GM23338 (cell line): ENCODE measurements at regions not wholly inside any gene's neighbourhood (a gene's known extent, or its start where the extent isn't known, plus 50 kb on each side); places are given as distances from the start of the nearest gene placed in this dataset.

ENCODE experiments used
- ATAC-seq: fragments of 200-7000 bp; cut with Tn5 transposase; 3 replicates; pipeline ENCODE4 v1.9.1; 2020
- DNase-seq: peaks from one replicate; pipeline ENCODE4 v3.0.0-alpha.2; 2015; ENCODE audit warnings: low spot score
- H2AFZ ChIP-seq: fragments of 200-600 bp; sonication (generic); 2 replicates; pipeline ENCODE4 v1.8.0; 2016; ENCODE audit warnings: antibody characterized with exemption, mild to moderate bottlenecking, moderate library complexity
- H3F3A ChIP-seq: fragments of 200-600 bp; sonication (generic); replicated peaks from 2 replicates; pipeline ENCODE4 v1.8.0; 2017; ENCODE audit warnings: antibody characterized with exemption, mixed run types, low read depth
- H3K27ac ChIP-seq: fragments of 200-600 bp; sonication (generic); 2 replicates; pipeline ENCODE4 v1.6.1; 2016; ENCODE audit warnings: low read depth
- H3K27me3 ChIP-seq: fragments of 200-600 bp; sonication (generic); 2 replicates; pipeline ENCODE4 v1.8.0; 2016; ENCODE audit warnings: mild to moderate bottlenecking, mixed run types, moderate library complexity; ENCODE audit not compliant: insufficient read depth
- H3K36me3 ChIP-seq: fragments of 200-600 bp; sonication (generic); 2 replicates; pipeline ENCODE4 v1.8.0; 2016; ENCODE audit warnings: mild to moderate bottlenecking; ENCODE audit not compliant: insufficient read depth
- H3K4me1 ChIP-seq: fragments of 200-600 bp; sonication (generic); 2 replicates; pipeline ENCODE4 v1.8.0; 2016; ENCODE audit warnings: mild to moderate bottlenecking, moderate library complexity; ENCODE audit not compliant: insufficient read depth
- H3K4me2 ChIP-seq: fragments of 200-600 bp; sonication (generic); 2 replicates; pipeline ENCODE4 v1.7.1; 2017; ENCODE audit warnings: mixed run types
- H3K4me3 ChIP-seq: fragments of 200-600 bp; sonication (generic); 2 replicates; pipeline ENCODE4 v1.6.1; 2016; ENCODE audit warnings: mixed run types
- H3K79me2 ChIP-seq: fragments of 200-600 bp; sonication (generic); replicated peaks from 2 replicates; pipeline ENCODE4 v1.8.0; 2017; ENCODE audit warnings: mild to moderate bottlenecking; ENCODE audit not compliant: insufficient read depth
- H3K9me2 ChIP-seq: fragments of 200-600 bp; sonication (generic); 2 replicates; pipeline ENCODE4 v1.8.0; 2017; ENCODE audit not compliant: insufficient read depth
- H4K20me1 ChIP-seq: fragments of 200-600 bp; sonication (generic); replicated peaks from 2 replicates; pipeline ENCODE4 v1.8.0; 2017; ENCODE audit warnings: mild to moderate bottlenecking; ENCODE audit not compliant: insufficient read depth
- H3K27ac Mint-ChIP-seq: 2 replicates; pipeline ENCODE4 v1.8.0; 2020; ENCODE audit warnings: inconsistent platforms, mild to moderate bottlenecking, moderate library complexity, mixed read lengths
- H3K27me3 Mint-ChIP-seq: 3 replicates; pipeline ENCODE4 v1.8.0; 2022; ENCODE audit warnings: low read depth, mild to moderate bottlenecking, moderate library complexity, mixed read lengths, inconsistent platforms; ENCODE audit not compliant: insufficient read depth, poor library complexity
- H3K36me3 Mint-ChIP-seq: 3 replicates; pipeline ENCODE4 v1.8.0; 2021; ENCODE audit warnings: low read depth, mild to moderate bottlenecking, inconsistent platforms, moderate library complexity, mixed read lengths
- H3K4me1 Mint-ChIP-seq: 3 replicates; pipeline ENCODE4 v1.8.0; 2020; ENCODE audit warnings: mild to moderate bottlenecking, inconsistent platforms, mixed read lengths
- H3K4me3 Mint-ChIP-seq: 3 replicates; pipeline ENCODE4 v1.8.0; 2021; ENCODE audit warnings: moderate library complexity, mild to moderate bottlenecking, inconsistent platforms, mixed read lengths
- H3K9me3 Mint-ChIP-seq: 3 replicates; pipeline ENCODE4 v1.8.0; 2020; ENCODE audit warnings: moderate library complexity, mild to moderate bottlenecking, inconsistent platforms, mixed read lengths
- CREB1 ChIP-seq: fragments of 250-450 bp; sonication (Bioruptor Pico); IDR thresholded peaks from 2 replicates; pipeline ENCODE4 v1.5.0; 2020; ENCODE audit warnings: low read depth, mild to moderate bottlenecking, moderate library complexity
- ETS1 ChIP-seq: IDR thresholded peaks from 2 replicates; pipeline ENCODE4 v1.6.1; 2016; ENCODE audit warnings: antibody characterized with exemption
- EZH2 ChIP-seq: fragments of 200-600 bp; sonication (generic); IDR thresholded peaks from one replicate; pipeline ENCODE4 v1.8.0; 2017; ENCODE audit warnings: antibody characterized with exemption, mild to moderate bottlenecking, low read depth; ENCODE audit not compliant: unreplicated experiment
- EZH2phosphoT487 ChIP-seq: fragments of 200-600 bp; sonication (generic); IDR thresholded peaks from one replicate; pipeline ENCODE4 v1.8.1; 2018; ENCODE audit warnings: antibody characterized with exemption; ENCODE audit not compliant: unreplicated experiment
- NANOG ChIP-seq: IDR thresholded peaks from 2 replicates; pipeline ENCODE4 v1.6.1; 2016; ENCODE audit warnings: antibody characterized with exemption, borderline replicate concordance
- POLR2AphosphoS5 ChIP-seq: IDR thresholded peaks from 2 replicates; pipeline ENCODE4 v1.6.1; 2016; ENCODE audit warnings: antibody characterized with exemption, low read depth
- REST ChIP-seq: IDR thresholded peaks from one replicate; pipeline ENCODE4 v1.6.1; 2018; ENCODE audit warnings: antibody characterized with exemption; ENCODE audit not compliant: unreplicated experiment
- STAT1 ChIP-seq: IDR thresholded peaks from one replicate; pipeline ENCODE4 v1.6.1; 2016; ENCODE audit warnings: antibody characterized with exemption; ENCODE audit not compliant: unreplicated experiment
- ZNF114 ChIP-seq: fragments of 250-450 bp; sonication (Bioruptor Pico); IDR thresholded peaks from 2 replicates; pipeline ENCODE4 v1.5.0; 2020; ENCODE audit warnings: mild to moderate bottlenecking, moderate library complexity
- ZNF462 ChIP-seq: fragments of 250-450 bp; sonication (Bioruptor Pico); IDR thresholded peaks from 2 replicates; pipeline ENCODE4 v1.5.0; 2020; ENCODE audit warnings: mild to moderate bottlenecking, moderate library complexity

GRCh38 chr10:8245131-8245813, 190.8 kb downstream of the GATA3 start:
- H3K36me3 Mint-ChIP-seq, result no peaks in the 10 kb centered on the region
- H3K36me3 ChIP-seq, result no peaks in the 10 kb centered on the region
- H3K27ac ChIP-seq, result no peak overlapping the region
- H3K4me3 Mint-ChIP-seq, result no peak overlapping the region
- no peaks in the 10 kb centered on the region for H3K27me3 ChIP-seq
- no peaks in the 10 kb centered on the region for H3K27me3 Mint-ChIP-seq
- no peak for DNase-seq
- peaks cover 8% of the 10 kb centered on the region for H3K9me2 ChIP-seq
- TF ChIP-seq EZH2phosphoT487, result no peak
- no peak for TF ChIP-seq NANOG
- TF ChIP-seq STAT1, result no peak
- no peak for TF ChIP-seq ETS1
- TF ChIP-seq ZNF114 (CRISPR knock-in tag), result no peak
- no peak for TF ChIP-seq ZNF462
- TF ChIP-seq EZH2, result no peak
- no peak for TF ChIP-seq REST
- no peak for TF ChIP-seq POLR2AphosphoS5
- no peak for TF ChIP-seq CREB1
- no peak overlapping the region for H3K27ac Mint-ChIP-seq
- H2AFZ ChIP-seq, result no peak overlapping the region
- H3K79me2 ChIP-seq, result no peaks in the 10 kb centered on the region
- H3K4me2 ChIP-seq, result no peak overlapping the region
- H4K20me1 ChIP-seq, result no peaks in the 10 kb centered on the region
- no peaks in the 10 kb centered on the region for H3K4me1 Mint-ChIP-seq
- peaks cover 3% of the 10 kb centered on the region; the same call in 1 of the 3 replicates for H3K9me3 Mint-ChIP-seq
- ATAC-seq, result no peak
- no peak overlapping the region for H3K4me3 ChIP-seq
- H3F3A ChIP-seq, result no peaks in the 10 kb centered on the region
- H3K4me1 ChIP-seq, result no peaks in the 10 kb centered on the region
